ENCODE measurements at regions not wholly inside any gene's neighbourhood (a gene's known extent, or its start where the extent isn't known, plus 50 kb on each side); places are given as distances from the start of the nearest gene placed in this dataset.
A peak's percentile ranks its signal among the peaks of the same experiment; 100 is the strongest.

DNA sequence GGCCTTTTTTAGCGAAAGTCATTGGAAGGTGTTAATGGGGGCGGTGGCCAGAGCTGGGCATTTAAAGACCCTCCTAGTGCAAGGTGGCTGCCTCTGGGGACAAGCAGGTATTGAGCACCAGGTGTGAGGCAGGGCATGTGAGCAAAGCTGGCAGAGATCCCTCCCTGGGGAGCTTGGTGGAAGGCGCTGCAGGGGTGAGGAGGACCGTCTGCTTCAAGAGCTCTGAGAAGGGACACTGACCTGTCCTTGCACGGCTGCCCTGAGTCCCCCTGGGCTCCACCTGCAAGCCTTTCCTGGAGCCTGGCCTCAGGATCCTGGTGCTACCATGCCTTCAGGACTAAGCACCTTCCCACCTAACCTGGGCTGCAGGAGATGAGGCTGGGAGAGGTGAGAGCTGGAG lies 127.0 kb upstream of the CIBAR2 start:
- peaks cover 6% of the 10 kb centered on the region for H3K4me1 Mint-ChIP-seq (ENCODE audit: low read depth, unreplicated experiment)
- no peaks in the 10 kb centered on the region for H3K9me3 ChIP-seq (ENCODE audit: insufficient read depth, low read depth, low read length)
- H3K4me1 ChIP-seq (ENCODE audit: insufficient read depth, low read length), result peaks cover 40% of the 10 kb centered on the region
- no peaks in the 10 kb centered on the region for H3K79me2 ChIP-seq (ENCODE audit: insufficient read depth, low read length)
- no peak overlapping the region for H2AFZ ChIP-seq (ENCODE audit: low read depth, low read length)
- H4K20me1 ChIP-seq (ENCODE audit: insufficient read depth, low read length), result peaks cover 55% of the 10 kb centered on the region
- no peaks in the 10 kb centered on the region for H3K27me3 Mint-ChIP-seq (ENCODE audit: low read depth, unreplicated experiment)
- FAIRE-seq, result no peak
- TF ChIP-seq, protein P1, sequence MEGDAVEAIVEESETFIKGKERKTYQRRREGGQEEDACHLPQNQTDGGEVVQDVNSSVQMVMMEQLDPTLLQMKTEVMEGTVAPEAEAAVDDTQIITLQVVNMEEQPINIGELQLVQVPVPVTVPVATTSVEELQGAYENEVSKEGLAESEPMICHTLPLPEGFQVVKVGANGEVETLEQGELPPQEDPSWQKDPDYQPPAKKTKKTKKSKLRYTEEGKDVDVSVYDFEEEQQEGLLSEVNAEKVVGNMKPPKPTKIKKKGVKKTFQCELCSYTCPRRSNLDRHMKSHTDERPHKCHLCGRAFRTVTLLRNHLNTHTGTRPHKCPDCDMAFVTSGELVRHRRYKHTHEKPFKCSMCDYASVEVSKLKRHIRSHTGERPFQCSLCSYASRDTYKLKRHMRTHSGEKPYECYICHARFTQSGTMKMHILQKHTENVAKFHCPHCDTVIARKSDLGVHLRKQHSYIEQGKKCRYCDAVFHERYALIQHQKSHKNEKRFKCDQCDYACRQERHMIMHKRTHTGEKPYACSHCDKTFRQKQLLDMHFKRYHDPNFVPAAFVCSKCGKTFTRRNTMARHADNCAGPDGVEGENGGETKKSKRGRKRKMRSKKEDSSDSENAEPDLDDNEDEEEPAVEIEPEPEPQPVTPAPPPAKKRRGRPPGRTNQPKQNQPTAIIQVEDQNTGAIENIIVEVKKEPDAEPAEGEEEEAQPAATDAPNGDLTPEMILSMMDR (IDR thresholded peaks at IDR 0.05; ENCODE audit: insufficient read depth, low read depth, low read length), result no peak
- no peak for TF ChIP-seq EZH2 (IDR thresholded peaks at IDR 0.05; ENCODE audit: insufficient read depth, low read length)
- H3K4me3 Mint-ChIP-seq (ENCODE audit: unreplicated experiment), result no peak overlapping the region
- H3K4me2 ChIP-seq (ENCODE audit: low read length), result no peak overlapping the region
- peaks cover 5% of the 10 kb centered on the region for H3K36me3 Mint-ChIP-seq (ENCODE audit: low read depth, unreplicated experiment)
- H3K9me3 Mint-ChIP-seq (ENCODE audit: unreplicated experiment), result no peaks in the 10 kb centered on the region
- DNase-seq (ENCODE audit: low read depth), result no peak
- H3K9ac ChIP-seq (ENCODE audit: low read length), result no peak overlapping the region
- no peaks in the 10 kb centered on the region for H3K36me3 ChIP-seq (ENCODE audit: insufficient read depth, low read length)
- H3K27me3 ChIP-seq (ENCODE audit: insufficient read depth, low read length), result no peaks in the 10 kb centered on the region
- H3K4me3 ChIP-seq (ENCODE audit: insufficient read depth, low read depth, low read length), result no peak overlapping the region
- no peak overlapping the region for H3K27ac Mint-ChIP-seq (ENCODE audit: unreplicated experiment)
- no peak overlapping the region for H3K27ac ChIP-seq (ENCODE audit: low read depth, low read length)

- DNase-seq (ENCODE audit: low read depth) (no peak), FAIRE-seq (no peak)
- no peak overlapping the region for H2AFZ ChIP-seq (ENCODE audit: low read depth, low read length)
- H3K4me1 Mint-ChIP-seq (ENCODE audit: low read depth, unreplicated experiment), result peaks cover 6% of the 10 kb centered on the region
- no peaks in the 10 kb centered on the region for H3K27me3 Mint-ChIP-seq (ENCODE audit: low read depth, unreplicated experiment)
- no peaks in the 10 kb centered on the region for H3K9me3 Mint-ChIP-seq (ENCODE audit: unreplicated experiment)
- TF ChIP-seq, protein P1 (IDR thresholded peaks at IDR 0.05; ENCODE audit: insufficient read depth, low read depth, low read length), result no peak
- TF ChIP-seq EZH2 (IDR thresholded peaks at IDR 0.05; ENCODE audit: insufficient read depth, low read length), result no peak
- no peaks in the 10 kb centered on the region for H3K9me3 ChIP-seq (ENCODE audit: insufficient read depth, low read depth, low read length)
- peaks cover 55% of the 10 kb centered on the region for H4K20me1 ChIP-seq (ENCODE audit: insufficient read depth, low read length)
- H3K79me2 ChIP-seq (ENCODE audit: insufficient read depth, low read length), result no peaks in the 10 kb centered on the region
- peaks cover 33% of the 10 kb centered on the region for H3K4me1 ChIP-seq (ENCODE audit: insufficient read depth, low read length)
- no peaks in the 10 kb centered on the region for H3K27me3 ChIP-seq (ENCODE audit: insufficient read depth, low read length)
- no peak overlapping the region for H3K27ac ChIP-seq (ENCODE audit: low read depth, low read length)
- no peak overlapping the region for H3K4me3 ChIP-seq (ENCODE audit: insufficient read depth, low read depth, low read length)
- peak overlapping the region; percentile 50 for H3K27ac Mint-ChIP-seq (ENCODE audit: unreplicated experiment)
- peaks cover 5% of the 10 kb centered on the region for H3K36me3 Mint-ChIP-seq (ENCODE audit: low read depth, unreplicated experiment)
- H3K4me2 ChIP-seq (ENCODE audit: low read length), result no peak overlapping the region
- no peak overlapping the region for H3K4me3 Mint-ChIP-seq (ENCODE audit: unreplicated experiment)
- no peak overlapping the region for H3K9ac ChIP-seq (ENCODE audit: low read length)
- H3K36me3 ChIP-seq (ENCODE audit: insufficient read depth, low read length), result no peaks in the 10 kb centered on the region
Observed at GRCh38 chr16:85239871-85240270, 127.6 kb upstream of the CIBAR2 start.

DNA sequence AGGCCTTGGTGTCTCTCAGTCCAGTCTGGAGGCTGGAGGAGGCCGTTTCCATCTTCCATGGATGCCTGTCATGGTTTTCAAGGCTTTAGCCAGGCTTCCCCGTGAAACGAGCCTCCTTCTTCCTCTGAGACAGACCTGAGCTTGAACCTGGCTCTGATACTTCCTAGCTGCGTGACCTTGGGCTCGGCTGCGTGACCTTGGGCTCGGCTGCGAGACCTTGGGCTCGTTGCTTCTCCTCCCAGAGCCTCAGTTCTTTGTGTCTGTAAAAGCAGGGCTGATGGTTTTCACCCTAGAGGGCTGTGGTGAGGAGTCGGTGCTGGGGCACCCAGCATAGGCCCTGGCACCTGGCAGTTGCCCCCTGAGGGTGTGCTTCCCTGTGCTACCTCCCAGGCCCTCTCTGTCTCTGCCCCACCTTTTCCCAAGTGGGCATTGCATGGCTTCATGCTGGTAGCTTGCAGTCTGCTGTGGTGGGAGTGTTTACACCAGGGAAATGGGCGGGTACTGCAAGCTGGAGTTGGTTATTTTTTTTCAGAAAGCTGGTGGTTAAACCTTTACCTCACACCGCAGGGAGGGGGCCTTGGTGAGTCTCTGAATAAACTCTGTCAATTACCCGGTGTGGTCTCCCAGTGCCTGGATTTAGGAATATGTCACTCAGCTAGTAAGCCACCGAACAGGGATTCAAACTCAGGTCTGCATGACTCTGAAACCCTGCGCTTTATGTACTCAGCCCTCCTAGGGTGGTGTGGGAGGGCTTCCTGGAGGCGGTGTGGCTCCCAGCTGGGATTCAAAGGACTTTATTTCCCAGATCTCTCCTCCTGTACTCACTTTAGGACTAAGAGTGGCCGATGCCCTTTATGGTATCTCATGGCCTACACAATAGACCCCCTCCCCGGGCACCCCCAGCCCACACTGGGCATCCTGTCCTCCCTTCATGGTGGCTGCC lies 129.0 kb upstream of the CIBAR2 start:
- H4K20me1 ChIP-seq (ENCODE audit: insufficient read depth, low read length), result peaks cover 68% of the 10 kb centered on the region
- H3K27me3 ChIP-seq (ENCODE audit: insufficient read depth, low read length), result no peaks in the 10 kb centered on the region
- Mint-ChIP-seq H3K27me3 (ENCODE audit: low read depth, unreplicated experiment) (no peaks in the 10 kb centered on the region), H3K4me3 (ENCODE audit: unreplicated experiment) (no peak overlapping the region), H3K9me3 (ENCODE audit: unreplicated experiment) (no peaks in the 10 kb centered on the region), H3K27ac (ENCODE audit: unreplicated experiment) (no peak overlapping the region), H3K36me3 (ENCODE audit: low read depth, unreplicated experiment) (peaks cover 7% of the 10 kb centered on the region), H3K4me1 (ENCODE audit: low read depth, unreplicated experiment) (peaks cover 10% of the 10 kb centered on the region)
- FAIRE-seq (no peak), DNase-seq (ENCODE audit: low read depth) (no peak)
- H3K9me3 ChIP-seq (ENCODE audit: insufficient read depth, low read depth, low read length), result no peaks in the 10 kb centered on the region
- peaks cover 27% of the 10 kb centered on the region for H3K4me1 ChIP-seq (ENCODE audit: insufficient read depth, low read length)
- no peak overlapping the region for H3K4me3 ChIP-seq (ENCODE audit: insufficient read depth, low read depth, low read length)
- H3K79me2 ChIP-seq (ENCODE audit: insufficient read depth, low read length), result no peaks in the 10 kb centered on the region
- H3K9ac ChIP-seq (ENCODE audit: low read length), result no peak overlapping the region
- H3K27ac ChIP-seq (ENCODE audit: low read depth, low read length), result no peak overlapping the region
- H3K4me2 ChIP-seq (ENCODE audit: low read length), result no peak overlapping the region
- H3K36me3 ChIP-seq (ENCODE audit: insufficient read depth, low read length), result no peaks in the 10 kb centered on the region
- TF ChIP-seq, protein P1 (IDR thresholded peaks at IDR 0.05; ENCODE audit: insufficient read depth, low read depth, low read length), result no peak
- no peak for TF ChIP-seq EZH2 (IDR thresholded peaks at IDR 0.05; ENCODE audit: insufficient read depth, low read length)
- H2AFZ ChIP-seq (ENCODE audit: low read depth, low read length), result no peak overlapping the region
